Tibial nerve (tissue), 4 donors: ENCODE measurements at regions not wholly inside any gene's neighbourhood (a gene's known extent, or its start where the extent isn't known, plus 50 kb on each side); places are given as distances from the start of the nearest gene placed in this dataset.

ENCODE experiments used
- DNase-seq, 2 donors: peaks; one replicate each; pipeline ENCODE4 v3.0.0-alpha.2; 2019; ENCODE audit warnings: low spot score in 2 of 2
- H3K27ac ChIP-seq, 4 donors: fragments of 200-600 bp; sonication (generic) in 3 of 4; one replicate each; pipeline ENCODE4 v1.5.1; 2017 to 2019; ENCODE audit warnings: mild to moderate bottlenecking in 1 of 4
- H3K27me3 ChIP-seq, 2 donors: fragments of 200-600 bp; sonication (generic) in 1 of 2; one replicate each; pipeline versions ENCODE4 v1.5.1 to v1.6.0; 2017 to 2019
- H3K36me3 ChIP-seq, 3 donors: fragments of 200-600 bp; sonication (generic); one replicate each; pipeline ENCODE4 v1.5.1; 2018 to 2019
- H3K4me1 ChIP-seq, 4 donors: fragments of 200-600 bp; sonication (generic) in 3 of 4; one replicate each; pipeline ENCODE4 v1.5.1; 2017 to 2019
- H3K4me3 ChIP-seq, 4 donors: fragments of 200-600 bp; sonication (generic) in 3 of 4; one replicate each; pipeline ENCODE4 v1.5.1; 2017 to 2019; ENCODE audit warnings: mild to moderate bottlenecking in 1 of 4, moderate library complexity in 1 of 4
- H3K9me3 ChIP-seq, 4 donors: fragments of 200-600 bp; sonication (generic) in 3 of 4; one replicate each; pipeline ENCODE4 v1.5.1; 2017 to 2019
- EP300 ChIP-seq, 2 donors: sonication (generic); formaldehyde crosslinking; IDR thresholded peaks; one replicate each; pipeline ENCODE4 v1.6.1; 2017; ENCODE audit warnings: antibody characterized with exemption in 2 of 2, mild to moderate bottlenecking in 1 of 2
- POLR2A ChIP-seq, 2 donors: fragments of 450-650 bp; IDR thresholded peaks; one replicate each; pipeline ENCODE4 v1.6.1; 2017; ENCODE audit warnings: antibody characterized with exemption in 2 of 2, mild to moderate bottlenecking in 2 of 2, moderate library complexity in 2 of 2
- WGBS, 2 donors: methylation state at CpG; one replicate each; pipeline ENCODE4 v1.1.5; 2018; 5-methylcytosine and 5-hydroxymethylcytosine counted together
- TF ChIP-seq, protein P1 (sequence below), 5 experiments: fragments of 200-600 bp in 3 of 5; fragments of 450-650 bp in 2 of 5; sonication (generic) in 3 of 5; IDR thresholded peaks; one replicate each; pipeline ENCODE4 v1.5.1; 2016 to 2019; ENCODE audit warnings: antibody characterized with exemption in 5 of 5, mild to moderate bottlenecking in 3 of 5, moderate library complexity in 2 of 5

DNA sequence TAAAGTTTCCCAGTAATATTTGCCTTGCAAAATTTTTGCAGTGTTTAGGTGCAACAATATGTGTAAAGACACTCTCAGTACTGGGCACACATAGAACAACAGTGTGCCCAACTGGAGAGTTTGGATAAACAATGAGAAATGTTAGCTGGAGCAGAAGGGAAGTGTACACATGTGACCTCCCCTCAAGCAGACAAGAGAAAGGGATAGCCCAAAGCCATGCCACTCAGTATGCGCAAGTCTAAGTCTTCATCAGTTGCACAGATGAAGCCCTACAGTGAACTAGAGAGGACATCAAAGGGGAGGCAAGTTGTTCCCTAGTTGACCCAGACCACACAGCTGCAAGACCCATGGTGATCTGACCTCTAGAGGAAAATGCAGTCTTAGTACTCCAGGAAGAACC, 97.9 kb upstream of the CDH11 start:
- TF ChIP-seq EP300 (IDR thresholded peaks at IDR 0.05) (no peak), POLR2A (IDR thresholded peaks at IDR 0.05) (no peak)
- TF ChIP-seq, protein P1, sequence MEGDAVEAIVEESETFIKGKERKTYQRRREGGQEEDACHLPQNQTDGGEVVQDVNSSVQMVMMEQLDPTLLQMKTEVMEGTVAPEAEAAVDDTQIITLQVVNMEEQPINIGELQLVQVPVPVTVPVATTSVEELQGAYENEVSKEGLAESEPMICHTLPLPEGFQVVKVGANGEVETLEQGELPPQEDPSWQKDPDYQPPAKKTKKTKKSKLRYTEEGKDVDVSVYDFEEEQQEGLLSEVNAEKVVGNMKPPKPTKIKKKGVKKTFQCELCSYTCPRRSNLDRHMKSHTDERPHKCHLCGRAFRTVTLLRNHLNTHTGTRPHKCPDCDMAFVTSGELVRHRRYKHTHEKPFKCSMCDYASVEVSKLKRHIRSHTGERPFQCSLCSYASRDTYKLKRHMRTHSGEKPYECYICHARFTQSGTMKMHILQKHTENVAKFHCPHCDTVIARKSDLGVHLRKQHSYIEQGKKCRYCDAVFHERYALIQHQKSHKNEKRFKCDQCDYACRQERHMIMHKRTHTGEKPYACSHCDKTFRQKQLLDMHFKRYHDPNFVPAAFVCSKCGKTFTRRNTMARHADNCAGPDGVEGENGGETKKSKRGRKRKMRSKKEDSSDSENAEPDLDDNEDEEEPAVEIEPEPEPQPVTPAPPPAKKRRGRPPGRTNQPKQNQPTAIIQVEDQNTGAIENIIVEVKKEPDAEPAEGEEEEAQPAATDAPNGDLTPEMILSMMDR (IDR thresholded peaks at IDR 0.05): no peak
- WGBS, 2 donors: 100% methylated on average over 1 of the region's 1 CpG
- Histone ChIP-seq H3K4me3 (no peak overlapping the region), H3K9me3 (no peaks in the 10 kb centered on the region), H3K36me3 (no peaks in the 10 kb centered on the region), H3K4me1 (no peaks in the 10 kb centered on the region), H3K27me3 (no peaks in the 10 kb centered on the region), H3K27ac (no peak overlapping the region)
- no peak for DNase-seq

DNA sequence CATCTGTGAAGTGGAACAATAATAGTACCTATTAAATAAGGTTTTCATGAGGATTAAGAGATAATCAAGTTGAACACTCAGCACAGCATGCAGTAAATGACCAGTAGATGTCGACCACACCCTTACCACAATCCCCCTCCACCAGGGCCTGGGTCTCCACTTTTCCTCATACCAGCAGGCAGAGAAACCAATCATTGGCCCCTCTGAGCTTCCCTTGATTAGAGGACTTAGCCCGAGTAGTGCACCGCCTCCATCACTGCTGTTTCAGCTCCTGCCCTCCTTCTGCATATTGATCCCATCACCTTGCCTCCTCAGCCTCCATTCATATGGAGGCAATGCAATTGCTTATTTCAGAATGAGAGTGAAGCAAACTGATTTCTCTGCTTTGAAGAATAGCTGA, 96.5 kb upstream of the CDH11 start:
- H3K36me3 ChIP-seq: no peaks in the 10 kb centered on the region
- DNase-seq: no peak
- TF ChIP-seq EP300 (IDR thresholded peaks at IDR 0.05) (no peak), POLR2A (IDR thresholded peaks at IDR 0.05) (no peak)
- TF ChIP-seq, protein P1 (IDR thresholded peaks at IDR 0.05): no peak
- H3K27me3 ChIP-seq: no peaks in the 10 kb centered on the region
- no peak overlapping the region for H3K27ac ChIP-seq
- WGBS, 2 donors: 72 to 81% methylated on average over 3 of the region's 3 CpGs
- H3K9me3 ChIP-seq: no peaks in the 10 kb centered on the region
- H3K4me1 ChIP-seq: no peaks in the 10 kb centered on the region
- H3K4me3 ChIP-seq: no peak overlapping the region

DNA sequence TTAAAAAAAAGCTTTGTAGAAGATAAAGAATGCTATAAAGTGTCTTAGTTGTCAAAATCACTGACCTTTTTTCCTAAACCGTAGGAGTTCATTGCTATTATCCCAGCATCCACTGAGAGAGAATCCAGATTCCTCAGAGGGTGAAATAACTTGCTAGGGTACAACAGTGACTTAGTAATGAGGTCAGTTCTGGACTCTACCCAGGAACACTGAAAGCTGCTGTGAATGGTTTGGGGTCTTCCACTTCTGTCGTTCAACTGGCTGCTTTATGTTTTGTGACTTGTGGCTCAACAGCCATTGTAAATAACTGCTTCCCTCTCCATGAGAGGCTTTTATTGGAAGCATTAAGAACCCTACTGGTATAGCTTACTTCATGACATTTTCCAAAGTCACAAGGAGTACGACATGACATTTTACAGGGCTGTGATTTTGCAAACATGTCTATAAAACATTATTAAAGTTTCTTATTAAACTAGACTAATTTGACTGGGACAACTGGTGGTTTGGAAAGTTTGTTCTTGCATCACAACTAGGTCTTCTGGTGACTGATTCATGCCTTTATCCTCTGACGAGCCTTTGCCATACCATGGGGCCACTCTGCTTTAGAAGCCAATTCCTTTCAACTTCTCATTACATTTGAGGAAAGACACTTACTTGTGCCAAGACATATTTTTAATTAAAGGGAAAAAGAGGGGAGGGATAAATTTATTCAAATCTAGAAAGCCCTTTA, 92.2 kb upstream of the CDH11 start:
- DNase-seq: no peak
- WGBS, 2 donors: 37 to 40% methylated on average over 4 of the region's 4 CpGs
- H3K4me1 ChIP-seq: no peaks in the 10 kb centered on the region

DNA sequence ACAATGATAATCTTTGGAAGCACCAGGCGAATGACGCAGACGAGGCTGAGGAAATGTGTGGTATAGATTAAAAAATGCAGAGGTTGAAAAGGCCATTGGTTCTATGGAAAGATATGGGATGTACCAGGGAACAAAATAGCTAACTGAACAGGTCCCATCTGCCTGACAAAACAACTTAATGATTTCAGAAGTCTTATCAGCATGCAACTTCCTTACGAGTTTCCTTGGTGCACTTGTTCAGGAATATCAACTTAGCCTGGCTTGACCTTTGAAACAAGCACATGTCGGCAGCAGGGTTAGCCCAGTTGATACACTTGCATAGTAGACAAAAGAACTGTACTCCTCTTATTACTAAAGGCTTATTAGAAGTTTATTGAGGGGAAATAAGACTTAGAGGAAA, 90.9 kb upstream of the CDH11 start:
- no peaks in the 10 kb centered on the region for H3K9me3 ChIP-seq
- WGBS, 2 donors: 71 to 77% methylated on average over 5 of the region's 5 CpGs
- H3K36me3 ChIP-seq: no peaks in the 10 kb centered on the region
- no peak for TF ChIP-seq POLR2A (IDR thresholded peaks at IDR 0.05)
- TF ChIP-seq, protein P1 (IDR thresholded peaks at IDR 0.05): no peak
- no peak for TF ChIP-seq EP300 (IDR thresholded peaks at IDR 0.05)
- no peak overlapping the region for H3K27ac ChIP-seq
- no peaks in the 10 kb centered on the region for H3K4me1 ChIP-seq
- H3K4me3 ChIP-seq: no peak overlapping the region
- no peaks in the 10 kb centered on the region for H3K27me3 ChIP-seq
- no peak for DNase-seq

More for the DNA sequence above, 92.2 kb upstream of the CDH11 start:
- no peak overlapping the region for H3K4me3 ChIP-seq
- TF ChIP-seq POLR2A (IDR thresholded peaks at IDR 0.05): no peak
- TF ChIP-seq, protein P1 (IDR thresholded peaks at IDR 0.05): no peak
- TF ChIP-seq EP300 (IDR thresholded peaks at IDR 0.05): no peak
- H3K27ac ChIP-seq: peak overlapping the region in 1 of 4 donors; percentile 12
- no peaks in the 10 kb centered on the region for H3K27me3 ChIP-seq
- no peaks in the 10 kb centered on the region for H3K9me3 ChIP-seq
- H3K36me3 ChIP-seq: no peaks in the 10 kb centered on the region

DNA sequence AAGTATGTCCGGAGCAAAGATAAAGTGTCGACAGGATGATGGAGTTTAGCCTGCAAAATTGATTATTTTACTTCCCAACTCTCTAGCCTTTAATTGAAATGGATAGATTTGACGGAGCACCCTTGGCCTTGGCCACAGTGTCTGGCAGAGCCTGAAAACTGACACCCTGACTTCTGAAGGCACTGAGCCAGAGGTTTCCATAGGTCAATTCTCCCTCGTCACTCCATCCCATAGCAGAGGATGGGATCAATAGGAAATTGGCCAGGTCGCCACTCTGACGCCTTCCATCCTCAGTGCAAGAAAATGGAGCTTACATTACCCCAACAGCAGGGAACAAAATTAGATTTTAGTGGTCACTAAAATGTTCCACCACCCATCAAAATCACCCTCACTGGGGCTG, 90.4 kb upstream of the CDH11 start:
- Histone ChIP-seq H3K27ac (no peak overlapping the region), H3K36me3 (no peaks in the 10 kb centered on the region), H3K9me3 (no peaks in the 10 kb centered on the region), H3K4me3 (no peak overlapping the region), H3K4me1 (no peaks in the 10 kb centered on the region), H3K27me3 (no peaks in the 10 kb centered on the region)
- no peak for TF ChIP-seq POLR2A (IDR thresholded peaks at IDR 0.05)
- TF ChIP-seq, protein P1 (IDR thresholded peaks at IDR 0.05): no peak
- no peak for DNase-seq
- WGBS, 2 donors: 74 to 76% methylated on average over 6 of the region's 6 CpGs
